GM12878 (cell line): ENCODE measurements at regions not wholly inside any gene's neighbourhood (a gene's known extent, or its start where the extent isn't known, plus 50 kb on each side); places are given as distances from the start of the nearest gene placed in this dataset.

Experiments
- CTCF ChIP-seq, 3 experiments: IDR thresholded peaks in 2 of 3; conservative IDR thresholded peaks in 1 of 3; 2 replicates each; pipeline ENCODE4 v1.5.1; 2011; ENCODE audit warnings: low read depth in 3 of 3, low read length in 3 of 3, mild to moderate bottlenecking in 3 of 3, control low read depth in 2 of 3, moderate library complexity in 2 of 3, inconsistent platforms in 1 of 3, mixed read lengths in 1 of 3; ENCODE audit not compliant: control insufficient read depth in 2 of 3, insufficient read depth in 1 of 3; ENCODE audit errors: extremely low read depth in 1 of 3
- ETV6 ChIP-seq, 2 experiments: fragments of 450-650 bp in 1 of 2; IDR thresholded peaks in 1 of 2; conservative IDR thresholded peaks in 1 of 2; 2 replicates each; pipeline ENCODE4 v1.6.1; 2014; ENCODE audit warnings: antibody characterized with exemption in 1 of 2, borderline replicate concordance in 1 of 2, low read depth in 1 of 2, mild to moderate bottlenecking in 1 of 2, moderate library complexity in 1 of 2
- EZH2 ChIP-seq: IDR thresholded peaks from 2 replicates; pipeline ENCODE4 v1.6.1; 2012; ENCODE audit warnings: low read depth, mild to moderate bottlenecking, control low read depth, inconsistent platforms, low read length, borderline replicate concordance; ENCODE audit not compliant: control insufficient read depth
- POLR2AphosphoS5 ChIP-seq: IDR thresholded peaks from 2 replicates; pipeline ENCODE4 v1.6.1; 2011; ENCODE audit warnings: mild to moderate bottlenecking, low read length, inconsistent platforms

DNA sequence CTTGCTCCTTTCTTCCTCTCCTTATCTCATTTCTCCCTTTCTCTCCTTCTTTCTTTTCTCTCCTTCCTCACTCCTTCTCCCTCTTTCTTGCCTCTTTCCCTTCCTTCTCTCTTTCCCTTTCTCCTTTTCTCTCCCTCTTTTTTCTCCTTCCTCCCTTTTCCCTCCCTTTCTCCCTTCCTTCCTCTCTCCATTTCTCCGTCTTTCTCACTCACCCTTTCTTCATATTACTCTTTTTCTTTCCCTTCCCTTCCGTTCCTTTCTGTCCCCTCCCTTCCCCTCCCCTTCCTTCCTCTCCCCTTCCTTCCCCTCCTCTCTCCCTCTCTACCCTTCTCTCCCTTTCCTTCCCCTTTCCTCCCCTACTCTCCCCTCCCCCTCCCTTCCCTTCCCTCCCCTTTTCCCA, 240.8 kb downstream of the HS3ST3B1 start:
- TF ChIP-seq POLR2AphosphoS5 = no peak
- no peak for TF ChIP-seq EZH2
- no peak for TF ChIP-seq CTCF (IDR thresholded peaks at IDR 0.05 in 2 of 3, conservative IDR thresholded peaks at IDR 0.05 in 1 of 3; ENCODE audit: control insufficient read depth in 2 of 3, extremely low read depth in 1 of 3, insufficient read depth in 1 of 3, low read depth in 3 of 3, low read length in 3 of 3)
- TF ChIP-seq ETV6 (conservative IDR thresholded peaks at IDR 0.05 in 1 of 2, IDR thresholded peaks at IDR 0.05 in 1 of 2; ENCODE audit: borderline replicate concordance in 1 of 2, low read depth in 1 of 2) = no peak
